Amygdala (tissue), 56 donors: ENCODE measurements at regions not wholly inside any gene's neighbourhood (a gene's known extent, or its start where the extent isn't known, plus 50 kb on each side); places are given as distances from the start of the nearest gene placed in this dataset.
A peak's percentile ranks its signal among the peaks of the same experiment; 100 is the strongest.
"Not testable (repeated sequence)": the region's sequence is repeated elsewhere in the genome, so short reads cannot be mapped to it uniquely, and the experiment has no call there.

ENCODE experiments used
- DNase-seq, 56 donors: peaks; one replicate each; lab custom pipeline; 2025; lab: John Stamatoyannopoulos, UW

DNA sequence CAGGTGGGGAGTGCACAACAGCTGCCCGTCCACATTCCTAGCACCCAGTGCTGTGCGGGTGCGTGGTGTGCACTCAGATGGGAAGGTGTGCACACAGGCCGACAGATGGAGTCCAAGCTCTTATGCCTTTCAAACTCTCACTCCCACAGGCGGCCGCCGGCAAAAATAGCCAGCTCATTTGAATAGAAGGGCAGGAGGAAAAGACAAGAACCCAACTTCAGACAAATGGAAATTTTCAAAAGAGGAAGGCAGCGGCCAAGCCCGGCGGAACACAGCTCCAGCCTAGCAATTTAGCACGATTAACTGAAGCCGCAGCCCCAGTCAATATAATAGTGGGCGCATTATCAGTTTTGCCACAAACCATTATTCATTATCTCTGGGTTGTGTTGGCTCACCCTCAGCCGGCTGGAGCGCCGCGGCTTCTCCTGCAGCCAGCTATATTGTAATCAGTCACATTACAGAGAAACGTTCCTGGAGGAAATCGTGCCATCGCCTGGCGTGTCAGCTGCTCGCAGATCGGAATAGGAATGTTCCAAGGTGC lies 103.9 kb upstream of the SEC14L1 start:
- peak in 31 of 56 donors; percentile 6 to 69 (median 42) for DNase-seq

GRCh38 chr17:77037943-77038342 lies 102.8 kb upstream of the SEC14L1 start:
- DNase-seq = no peak

DNA sequence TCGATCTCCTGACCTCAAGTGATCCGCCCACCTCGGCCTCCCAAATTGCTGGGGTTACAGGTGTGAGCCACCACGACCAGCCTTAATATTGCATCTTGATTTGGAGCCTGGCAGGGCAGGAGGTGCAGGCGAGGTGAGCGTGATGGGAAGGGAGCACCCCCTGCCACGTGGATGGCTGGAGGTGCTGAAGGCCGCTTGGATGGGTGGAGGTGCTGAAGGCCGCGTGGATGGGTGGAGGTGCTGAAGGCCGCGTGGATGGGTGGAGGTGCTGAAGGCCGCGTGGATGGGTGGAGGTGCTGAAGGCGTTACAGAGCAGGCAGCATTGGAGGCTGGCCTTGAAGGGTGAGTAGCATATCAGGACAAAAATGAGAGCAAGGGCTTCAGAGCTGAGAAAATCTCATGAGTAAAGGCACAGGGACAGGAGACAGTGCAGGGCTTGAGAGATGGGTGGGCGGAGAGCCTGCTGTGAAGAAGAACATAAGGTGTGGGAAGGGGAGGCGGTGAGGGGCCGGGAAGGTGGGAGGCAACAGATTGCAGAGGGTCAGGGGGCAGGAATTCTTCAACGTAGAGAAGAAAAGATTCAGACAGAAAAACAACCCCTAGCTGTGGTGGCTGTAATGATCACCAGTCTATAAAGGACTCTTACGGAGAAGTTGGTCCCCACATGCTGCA lies 101.7 kb upstream of the SEC14L1 start:
- DNase-seq = peak in 4 of 56 donors; percentile 8 to 29 (median 21)

DNA sequence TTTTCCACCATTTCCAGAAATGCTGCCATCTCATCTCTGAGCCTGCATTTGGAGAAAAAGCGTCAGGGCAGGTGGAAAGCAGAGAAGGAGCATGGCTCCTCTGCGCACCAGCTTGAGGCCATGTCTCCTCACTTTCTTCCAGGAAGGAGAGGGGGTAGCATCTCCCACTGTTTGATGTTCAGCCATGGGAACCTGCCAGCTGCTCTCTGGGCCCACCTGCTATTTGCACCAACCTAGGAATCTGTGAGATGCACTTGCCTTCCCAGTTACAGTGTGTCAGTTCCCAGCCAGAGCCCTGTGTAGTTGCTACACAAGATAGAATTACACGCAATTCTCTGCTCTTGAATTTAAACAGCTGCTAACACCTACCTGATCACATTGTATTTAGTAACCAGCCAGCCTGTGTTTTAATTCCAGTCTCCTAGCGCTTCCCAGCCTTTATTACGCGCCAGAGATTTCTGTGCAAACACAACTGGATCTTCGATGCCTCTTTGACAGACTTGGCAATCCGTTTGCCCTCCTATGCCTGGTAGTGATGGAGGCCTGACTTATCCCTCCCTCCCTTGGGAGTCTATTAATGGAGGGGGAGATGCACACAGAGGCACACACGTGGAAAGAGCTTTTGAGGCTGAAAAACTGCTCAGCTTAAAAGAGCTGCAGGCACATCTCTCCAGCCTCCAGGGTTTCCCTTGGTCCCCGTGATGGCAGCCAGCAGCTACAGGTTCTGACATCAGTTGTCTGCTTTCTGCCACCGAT lies 98.1 kb upstream of the SEC14L1 start:
- peak in 2 of 56 donors; percentile 14 to 44 for DNase-seq

GRCh38 chr17:77045441-77046041 lies 95.2 kb upstream of the SEC14L1 start:
- DNase-seq = peak in 1 of 56 donors; percentile 3

DNA sequence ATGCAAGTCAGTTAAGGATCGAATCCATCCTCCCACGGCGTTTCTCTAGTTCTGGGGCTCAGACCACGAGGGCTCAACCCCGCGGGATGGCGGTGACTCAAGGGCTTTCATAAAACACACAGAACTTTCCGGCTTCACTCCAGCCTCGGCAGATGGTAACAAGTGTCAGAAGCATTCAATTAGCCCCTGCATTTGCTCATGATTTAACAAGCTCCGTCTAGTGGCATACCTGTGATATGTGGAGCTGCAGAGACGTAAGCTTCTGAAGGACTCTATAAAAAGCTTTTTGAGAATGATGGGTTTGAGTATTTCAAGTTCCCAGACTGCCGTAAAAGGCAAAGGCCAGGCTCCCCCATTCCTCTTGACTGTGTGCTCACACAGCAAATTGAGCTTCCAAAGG lies 91.3 kb upstream of the SEC14L1 start:
- DNase-seq = peak in 1 of 56 donors; percentile 6

DNA sequence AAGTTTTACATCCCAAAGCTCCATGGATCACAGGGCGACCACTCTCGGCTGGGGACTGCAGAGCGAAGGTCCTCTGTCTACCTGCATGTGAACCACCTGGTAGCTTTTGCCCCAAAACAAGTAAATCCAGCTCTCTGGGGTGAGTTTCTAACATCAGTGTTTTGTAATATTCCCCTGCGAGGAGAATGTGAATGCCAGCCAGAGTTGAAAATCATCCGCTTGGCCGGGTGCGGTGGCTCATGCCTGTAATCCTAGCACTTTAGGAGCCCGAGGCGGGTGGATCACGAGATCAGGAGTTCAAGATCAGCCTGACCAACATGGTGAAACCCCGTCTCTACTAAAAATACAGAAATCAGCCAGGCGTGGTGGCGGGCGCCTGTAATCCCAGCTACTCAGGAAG lies 89.9 kb upstream of the SEC14L1 start:
- not testable (repeated sequence) for DNase-seq

DNA sequence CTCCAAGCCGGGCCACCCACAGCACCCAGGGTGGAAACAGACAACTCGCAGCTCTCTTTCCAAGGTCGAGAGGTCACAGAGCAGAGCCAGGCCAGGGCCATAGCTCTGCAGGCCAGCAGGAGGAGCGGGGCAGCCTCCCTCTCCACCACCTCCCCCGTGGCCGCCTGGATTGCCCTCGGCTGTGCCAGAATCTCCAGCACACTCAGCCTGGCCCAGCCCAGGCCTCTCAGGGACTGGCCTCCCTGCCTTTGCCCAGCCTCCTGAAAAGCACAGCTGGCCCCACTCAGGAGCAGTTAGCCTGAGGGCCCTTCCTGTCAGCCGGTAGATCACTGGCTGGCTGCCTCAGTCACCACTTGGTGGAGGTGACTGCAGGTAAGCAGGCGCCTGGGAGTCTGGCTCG lies 85.8 kb upstream of the SEC14L1 start:
- DNase-seq = no peak

DNA sequence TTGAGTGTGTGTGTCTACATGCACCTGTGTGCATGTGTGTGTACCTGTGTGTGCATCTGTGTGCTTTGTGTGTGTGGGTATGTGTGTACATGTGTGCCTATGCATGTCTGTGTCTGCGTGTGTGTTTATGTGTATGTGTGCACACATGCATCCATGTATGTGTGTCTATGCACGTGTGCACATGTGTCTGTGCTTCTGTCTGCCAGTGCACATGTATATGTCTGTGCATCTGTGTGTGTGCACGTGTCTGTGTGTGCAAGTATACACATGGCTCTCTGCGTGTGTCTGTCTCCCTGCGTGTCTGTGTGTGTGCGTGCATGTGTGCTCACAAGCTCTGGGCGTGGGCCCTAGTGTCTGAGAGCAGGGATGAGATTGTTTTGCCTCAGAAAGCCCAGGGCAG lies 85.3 kb upstream of the SEC14L1 start:
- DNase-seq = no peak

GRCh38 chr17:77058016-77058415 lies 82.8 kb upstream of the SEC14L1 start:
- DNase-seq = no peak

GRCh38 chr17:77061669-77062068 lies 79.1 kb upstream of the SEC14L1 start:
- DNase-seq = no peak

DNA sequence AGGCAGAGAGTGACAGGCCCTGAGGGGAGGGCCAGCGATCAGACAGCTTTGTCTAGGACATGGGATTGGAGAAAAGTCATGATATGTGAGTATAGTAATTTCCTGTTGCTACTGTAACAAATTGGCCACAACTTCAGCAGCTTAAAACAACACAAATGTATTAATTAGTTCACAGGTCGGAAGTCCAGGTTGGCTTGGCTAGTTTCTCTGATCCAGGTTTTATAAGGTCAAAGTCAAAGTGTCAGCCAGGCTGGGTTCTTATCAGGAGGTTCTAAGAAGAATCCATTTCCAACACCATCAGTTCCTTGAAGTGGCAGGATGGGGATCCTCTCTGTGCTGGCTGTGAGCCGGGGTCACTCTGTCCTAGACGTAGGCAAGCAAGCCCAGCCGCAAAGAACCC lies 76.2 kb upstream of the SEC14L1 start:
- no peak for DNase-seq

DNA sequence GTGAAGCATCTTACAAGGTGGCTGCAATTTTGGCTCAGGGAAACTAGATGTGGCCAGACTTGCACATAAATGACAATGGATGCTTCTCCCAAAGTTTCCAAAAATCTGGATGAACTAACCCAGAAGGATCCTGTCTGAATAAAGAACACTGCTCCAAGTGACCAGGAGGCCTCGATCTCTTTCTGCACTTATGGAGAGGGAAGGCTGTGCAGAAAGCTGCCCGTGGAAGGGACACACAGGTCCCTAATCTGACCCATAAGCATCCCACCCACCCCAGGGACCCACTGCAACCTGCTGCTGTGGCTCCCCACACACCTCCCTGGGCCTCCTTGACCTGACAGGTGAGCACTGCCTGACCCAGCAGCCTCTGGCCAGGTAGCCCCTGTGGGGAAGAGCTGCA lies 74.6 kb upstream of the SEC14L1 start:
- no peak for DNase-seq

DNA sequence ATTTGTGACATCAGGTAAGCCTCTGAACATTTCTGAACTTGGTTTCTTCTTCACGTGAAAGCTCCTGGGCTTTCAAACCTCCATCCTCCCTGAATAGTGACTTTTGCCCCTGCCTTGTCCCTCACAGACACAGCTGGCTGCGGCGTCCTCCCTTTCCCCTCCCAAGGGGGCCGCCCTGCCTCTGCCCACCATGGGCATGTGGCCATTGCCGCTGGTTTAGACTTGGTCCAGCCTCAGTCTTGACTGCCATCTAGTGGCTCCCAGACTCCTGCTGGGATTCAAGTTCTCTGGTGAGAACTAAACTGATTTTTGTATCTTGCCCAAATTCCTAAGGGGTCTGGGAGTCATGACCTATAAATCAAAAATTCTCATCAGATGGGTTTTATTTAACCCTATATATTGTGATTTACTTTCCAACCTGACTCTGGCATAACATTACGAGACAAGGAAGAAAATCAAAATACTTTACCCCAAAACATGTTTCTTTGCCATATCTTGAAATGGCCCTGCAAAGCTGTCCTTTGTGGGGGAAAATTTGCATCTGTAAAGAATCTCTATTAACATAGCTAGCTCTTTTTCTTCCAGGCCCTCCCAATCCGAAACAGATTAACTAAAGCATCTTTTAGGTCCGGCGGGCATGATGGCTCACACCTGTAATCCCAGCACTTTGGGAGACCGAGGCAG lies 73.9 kb upstream of the SEC14L1 start:
- peak in 31 of 56 donors; percentile 2 to 72 (median 19) for DNase-seq

- no peak for DNase-seq
Observed at GRCh38 chr17:77068915-77069314, 71.9 kb upstream of the SEC14L1 start.

- DNase-seq = no peak
Observed at GRCh38 chr17:77070888-77071279, 69.9 kb upstream of the SEC14L1 start.

DNA sequence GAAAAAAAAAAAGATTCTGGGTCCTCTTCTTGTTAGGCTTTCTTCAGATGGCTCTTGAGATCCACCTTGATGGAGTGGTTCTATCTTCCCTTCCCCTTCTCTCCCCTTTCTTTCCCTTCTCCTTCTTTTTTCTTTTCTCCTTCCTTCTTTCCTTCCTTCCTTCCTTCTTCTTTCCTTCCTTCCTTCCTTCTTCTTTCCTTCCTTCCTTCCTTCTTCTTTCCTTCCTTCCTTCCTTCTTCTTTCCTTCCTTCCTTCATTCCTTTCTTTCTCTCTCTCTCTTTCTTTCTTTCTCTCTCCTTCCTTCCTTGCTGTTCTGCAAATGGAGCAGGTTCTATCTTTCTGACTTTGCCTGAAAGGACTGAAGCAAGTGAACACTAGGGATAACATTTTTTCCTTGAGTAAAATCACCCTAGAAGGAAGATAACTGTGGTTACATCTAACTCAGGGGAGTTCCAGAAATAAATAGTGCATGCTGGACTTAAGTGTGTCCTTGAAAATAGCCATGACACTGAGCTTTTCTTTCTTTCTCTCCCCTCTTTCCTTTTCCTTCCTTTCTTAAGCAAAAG lies 68.8 kb upstream of the SEC14L1 start:
- DNase-seq = no peak

DNA sequence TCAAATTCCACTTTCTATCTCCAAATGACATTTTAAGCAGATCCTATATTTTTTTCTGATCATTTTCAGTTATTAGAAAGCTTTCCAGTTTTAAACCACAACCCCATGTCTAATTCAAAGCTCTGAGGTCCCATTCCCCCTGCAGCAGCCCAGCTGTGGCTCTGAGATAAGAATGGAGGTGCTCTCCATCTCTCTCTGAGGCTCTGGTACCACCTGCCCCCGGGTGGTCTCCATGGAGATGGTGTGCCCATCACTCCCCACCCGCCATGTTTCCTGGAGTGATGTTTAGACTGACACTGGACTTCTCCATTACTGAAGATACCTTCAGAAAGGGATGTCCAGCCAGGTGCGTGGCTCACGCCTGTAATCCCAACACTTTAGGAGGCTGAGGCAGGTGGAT lies 68.1 kb upstream of the SEC14L1 start:
- DNase-seq = no peak

DNA sequence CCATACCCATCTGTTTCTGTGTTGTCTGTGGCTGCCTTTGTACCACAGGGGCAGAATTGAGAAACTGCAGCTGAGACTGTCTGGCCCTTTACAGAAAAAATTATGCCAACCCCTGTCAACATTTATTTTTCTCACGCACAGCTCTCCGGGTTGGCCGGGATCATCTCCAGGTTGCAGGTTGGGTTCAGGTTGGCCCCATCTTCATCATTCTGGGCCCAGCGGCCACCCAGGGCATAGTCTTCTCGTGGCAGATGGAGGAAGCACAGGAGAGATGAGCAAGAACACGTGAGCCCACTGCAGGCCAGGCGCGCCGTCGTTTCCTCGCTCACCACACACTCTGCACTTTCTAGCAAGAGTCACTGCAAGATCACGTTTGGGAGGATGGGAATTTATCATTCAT lies 66.1 kb upstream of the SEC14L1 start:
- no peak for DNase-seq

GRCh38 chr17:77076124-77076830 lies 64.5 kb upstream of the SEC14L1 start:
- DNase-seq = no peak
